Caco-2 (cell line): ENCODE measurements at regions not wholly inside any gene's neighbourhood (a gene's known extent, or its start where the extent isn't known, plus 50 kb on each side); places are given as distances from the start of the nearest gene placed in this dataset.
A peak's percentile ranks its signal among the peaks of the same experiment; 100 is the strongest.
"Not testable (repeated sequence)": the region's sequence is repeated elsewhere in the genome, so short reads cannot be mapped to it uniquely, and the experiment has no call there.

Experiments used
- BruUV-seq: library from RNA; stranded (reverse); fragments of 400-500 nt; replicated peaks from 2 replicates; lab custom pipeline; 2021; lab: Mats Ljungman, UMichigan
- CTCF ChIA-PET: fragments of 300-600 bp; sonication (Branson Sonifier 250); formaldehyde crosslinking; loops from one replicate; lab custom pipeline; 2022; ENCODE audit warnings: antibody characterized with exemption; lab: Charles Lee
- POLR2A ChIA-PET: fragments of 300-600 bp; sonication (Branson Sonifier 250); formaldehyde crosslinking; loops from one replicate; lab custom pipeline; 2022; ENCODE audit warnings: antibody characterized with exemption; lab: Charles Lee
- DNase-seq, 2 experiments: peaks; one replicate each; pipeline versions ENCODE4 v3.0.0 to v3.0.0-alpha.2; 2020 to 2022
- H3K27me3 ChIP-seq: replicated peaks from 2 replicates; pipeline ENCODE4 v1.6.0; 2011; ENCODE audit warnings: low read length; ENCODE audit not compliant: control insufficient read depth, insufficient read depth
- H3K36me3 ChIP-seq: 2 replicates; pipeline ENCODE4 v1.5.1; 2011; ENCODE audit warnings: low read length; ENCODE audit not compliant: control insufficient read depth, insufficient read depth
- H3K4me1 ChIP-seq: fragments of 250-450 bp; sonication (Bioruptor Pico); 2 replicates; pipeline ENCODE4 v1.5.1; 2020; ENCODE audit warnings: mild to moderate bottlenecking
- H3K4me3 ChIP-seq: 2 replicates; pipeline ENCODE4 v1.5.1; 2011; ENCODE audit warnings: low read depth, mild to moderate bottlenecking, control low read depth, low read length
- H3K9me3 ChIP-seq: fragments of 250-450 bp; sonication (Bioruptor Pico); 2 replicates; pipeline ENCODE4 v1.5.1; 2020; ENCODE audit warnings: mild to moderate bottlenecking, moderate library complexity
- H3K27ac Mint-ChIP-seq: one replicate; pipeline ENCODE4 v1.8.0; 2022; ENCODE audit warnings: mixed read lengths; ENCODE audit not compliant: unreplicated experiment
- H3K27me3 Mint-ChIP-seq: one replicate; pipeline ENCODE4 v1.8.0; 2022; ENCODE audit warnings: mixed read lengths; ENCODE audit not compliant: insufficient read depth, unreplicated experiment
- H3K36me3 Mint-ChIP-seq: one replicate; pipeline ENCODE4 v1.8.0; 2022; ENCODE audit warnings: mild to moderate bottlenecking, mixed read lengths; ENCODE audit not compliant: insufficient read depth, unreplicated experiment
- H3K4me1 Mint-ChIP-seq: one replicate; pipeline ENCODE4 v1.8.0; 2022; ENCODE audit warnings: low read depth, mixed read lengths; ENCODE audit not compliant: unreplicated experiment
- H3K4me3 Mint-ChIP-seq: one replicate; pipeline ENCODE4 v1.8.0; 2022; ENCODE audit warnings: mild to moderate bottlenecking, moderate library complexity, mixed read lengths; ENCODE audit not compliant: unreplicated experiment
- H3K9me3 Mint-ChIP-seq: one replicate; pipeline ENCODE4 v1.8.0; 2022; ENCODE audit warnings: mixed read lengths; ENCODE audit not compliant: unreplicated experiment
- CTCF ChIP-seq, 2 experiments: fragments of 200-600 bp in 1 of 2; IDR thresholded peaks; 1 replicate in 1 of 2; 2 replicates in 1 of 2; pipeline versions ENCODE4 v1.5.1 to v1.8.0; 2011 to 2022; ENCODE audit warnings: antibody characterized with exemption in 1 of 2, control low read depth in 1 of 2, inconsistent platforms in 1 of 2, low read depth in 1 of 2, low read length in 1 of 2, mild to moderate bottlenecking in 1 of 2, moderate library complexity in 1 of 2; ENCODE audit not compliant: insufficient read depth in 1 of 2, severe bottlenecking in 1 of 2, unreplicated experiment in 1 of 2
- intact Hi-C: fragments of 100-400 bp; cut with micrococcal nuclease; formaldehyde crosslinking; loops from one replicate; pipeline ENCODE4 v1.10.0; 2022; ENCODE audit not compliant: unreplicated experiment

DNA sequence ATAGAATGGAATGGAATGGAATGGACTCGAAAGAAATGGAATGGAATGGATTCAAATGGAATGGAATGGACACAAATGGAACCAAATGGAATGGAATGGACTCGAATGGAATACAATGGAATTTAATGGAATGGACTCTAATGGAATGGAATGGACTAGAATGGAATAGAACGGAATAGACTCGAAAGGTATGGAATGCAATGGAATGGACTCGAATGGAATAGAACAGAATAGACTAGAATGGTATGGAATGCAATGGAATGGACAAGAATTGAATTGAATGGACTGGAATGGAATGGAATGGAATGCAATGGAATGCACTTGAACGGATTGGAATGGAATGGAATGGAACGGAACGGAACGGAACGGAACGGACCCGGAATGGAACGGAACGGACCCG lies 101.7 kb upstream of the FBXO28 start:
- H3K4me1 Mint-ChIP-seq, H3K4me3 ChIP-seq, H3K9me3 Mint-ChIP-seq, intact Hi-C loops, H3K36me3 ChIP-seq, H3K9me3 ChIP-seq, H3K27me3 Mint-ChIP-seq, H3K4me3 Mint-ChIP-seq, H3K27ac Mint-ChIP-seq, H3K27me3 ChIP-seq, BruUV-seq, POLR2A ChIA-PET, CTCF ChIA-PET, H3K4me1 ChIP-seq, DNase-seq: not testable (repeated sequence)
- peaks cover 16% of the 10 kb centered on the region for H3K36me3 Mint-ChIP-seq

- H3K9me3 Mint-ChIP-seq, H3K4me3 Mint-ChIP-seq, BruUV-seq, H3K4me1 ChIP-seq, CTCF ChIA-PET, H3K9me3 ChIP-seq, H3K27ac Mint-ChIP-seq, H3K27me3 ChIP-seq, H3K27me3 Mint-ChIP-seq, intact Hi-C loops, H3K36me3 ChIP-seq, DNase-seq, H3K4me1 Mint-ChIP-seq, POLR2A ChIA-PET, H3K4me3 ChIP-seq: not testable (repeated sequence)
- peaks cover 16% of the 10 kb centered on the region for H3K36me3 Mint-ChIP-seq
Measured at GRCh38 chr1:224011751-224012150, 102.2 kb upstream of the FBXO28 start.

- H3K27ac Mint-ChIP-seq, H3K9me3 Mint-ChIP-seq, H3K27me3 Mint-ChIP-seq, H3K4me3 ChIP-seq, H3K27me3 ChIP-seq, H3K36me3 ChIP-seq, POLR2A ChIA-PET, H3K4me3 Mint-ChIP-seq, DNase-seq, intact Hi-C loops, H3K4me1 ChIP-seq, BruUV-seq, CTCF ChIA-PET, H3K9me3 ChIP-seq, H3K4me1 Mint-ChIP-seq: not testable (repeated sequence)
- peaks cover 16% of the 10 kb centered on the region for H3K36me3 Mint-ChIP-seq
Measured at GRCh38 chr1:224011153-224011552, 102.8 kb upstream of the FBXO28 start.

DNA sequence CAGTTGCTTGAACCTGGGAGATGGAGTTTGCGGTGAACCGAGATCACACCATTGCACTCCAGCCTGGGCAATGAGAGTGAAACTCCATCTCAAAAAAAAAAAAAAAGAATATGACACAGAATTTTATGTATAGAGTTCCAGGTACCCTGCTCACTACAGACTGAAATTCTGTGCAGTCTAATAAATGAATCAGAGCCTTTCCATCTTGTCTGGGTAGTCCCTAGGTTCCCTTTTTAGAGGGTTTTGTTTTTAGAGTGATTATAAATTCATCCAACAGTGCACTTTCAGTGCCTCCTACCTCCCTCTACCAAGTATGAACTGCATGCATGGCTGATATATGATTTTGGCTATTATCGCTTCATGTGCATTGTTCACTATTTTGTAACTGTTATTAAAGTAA lies 107.9 kb upstream of the FBXO28 start:
- H3K9me3 Mint-ChIP-seq, POLR2A ChIA-PET, H3K4me3 Mint-ChIP-seq, H3K27ac Mint-ChIP-seq, H3K9me3 ChIP-seq, DNase-seq, CTCF ChIA-PET, H3K4me1 ChIP-seq, BruUV-seq, H3K4me1 Mint-ChIP-seq, H3K36me3 ChIP-seq, H3K27me3 Mint-ChIP-seq, H3K27me3 ChIP-seq, intact Hi-C loops, H3K4me3 ChIP-seq: not testable (repeated sequence)
- peaks cover 23% of the 10 kb centered on the region for H3K36me3 Mint-ChIP-seq

DNA sequence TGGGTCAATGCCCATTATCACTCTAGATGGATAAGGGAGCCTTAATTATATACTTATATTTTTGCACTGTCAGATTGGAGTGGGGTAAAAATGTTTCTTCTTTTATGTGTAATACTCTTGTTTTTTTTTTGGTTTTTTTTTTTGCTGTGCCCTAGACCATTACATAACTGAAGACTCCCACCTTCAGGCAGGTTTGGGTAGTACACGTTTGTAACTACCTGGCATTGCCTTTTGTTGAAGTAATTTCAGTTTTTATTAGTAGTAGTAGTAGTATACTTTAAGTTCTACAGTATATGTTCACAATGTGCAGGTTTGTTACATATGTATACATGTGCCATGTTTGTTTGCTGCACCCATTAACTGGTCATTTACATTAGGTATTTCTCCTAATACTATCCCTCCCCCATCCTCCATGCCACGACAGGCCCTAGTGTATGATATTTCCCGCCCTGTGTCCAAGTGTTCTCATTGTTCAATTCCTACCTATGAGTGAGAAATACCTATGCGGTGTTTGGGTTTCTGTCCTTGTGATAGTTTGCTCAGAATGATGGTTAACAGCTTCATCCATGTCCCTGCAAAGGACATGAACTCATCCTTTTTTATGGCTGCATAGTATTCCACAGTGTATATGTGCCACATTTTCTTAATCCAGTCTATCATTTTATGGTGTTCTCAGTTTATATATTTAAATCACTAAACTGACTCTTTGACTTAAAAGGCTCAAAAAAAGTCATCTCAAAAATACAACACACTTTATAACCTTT lies 109.2 kb upstream of the FBXO28 start:
- POLR2A ChIA-PET, H3K27ac Mint-ChIP-seq, H3K4me3 Mint-ChIP-seq, H3K9me3 ChIP-seq, H3K4me1 Mint-ChIP-seq, H3K27me3 ChIP-seq, CTCF ChIA-PET, H3K4me3 ChIP-seq, intact Hi-C loops, H3K4me1 ChIP-seq, H3K9me3 Mint-ChIP-seq, BruUV-seq, H3K36me3 ChIP-seq, H3K27me3 Mint-ChIP-seq: not testable (repeated sequence)
- peaks cover 23% of the 10 kb centered on the region for H3K36me3 Mint-ChIP-seq
- DNase-seq, result peak; percentile 47 to 60
- peak; percentile 52 to 53 for TF ChIP-seq CTCF (IDR thresholded peaks at IDR 0.05; ENCODE audit: insufficient read depth in 1 of 2, low read depth in 1 of 2, low read length in 1 of 2, severe bottlenecking in 1 of 2, unreplicated experiment in 1 of 2)

DNA sequence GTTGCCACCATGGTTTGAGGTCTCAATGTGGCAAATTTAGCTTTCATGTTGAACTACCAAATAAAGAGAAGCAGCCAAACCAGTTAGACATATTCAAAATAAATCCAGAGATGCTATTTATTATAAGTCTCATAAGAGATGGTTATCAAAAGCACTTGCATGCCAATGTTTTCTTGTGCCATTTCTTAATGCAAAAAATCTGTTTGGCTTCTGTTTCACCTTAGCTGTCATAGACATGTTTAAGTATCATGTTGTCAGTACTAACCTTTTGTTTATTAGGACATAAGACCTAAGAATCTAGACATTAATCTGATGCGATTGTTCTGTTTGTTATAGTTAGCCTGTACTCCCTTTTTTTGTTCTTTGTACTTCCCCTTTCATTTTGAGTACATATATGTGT lies 110.0 kb upstream of the FBXO28 start:
- H3K27me3 Mint-ChIP-seq, BruUV-seq, H3K9me3 ChIP-seq, POLR2A ChIA-PET, H3K4me3 Mint-ChIP-seq, H3K4me3 ChIP-seq, H3K9me3 Mint-ChIP-seq, H3K27ac Mint-ChIP-seq, H3K4me1 Mint-ChIP-seq, DNase-seq, H3K36me3 ChIP-seq, CTCF ChIA-PET, H3K4me1 ChIP-seq, H3K27me3 ChIP-seq, intact Hi-C loops: not testable (repeated sequence)
- H3K36me3 Mint-ChIP-seq, result peaks cover 23% of the 10 kb centered on the region
